Heart left ventricle (tissue), 16 donors: ENCODE measurements at regions not wholly inside any gene's neighbourhood (a gene's known extent, or its start where the extent isn't known, plus 50 kb on each side); places are given as distances from the start of the nearest gene placed in this dataset.

ENCODE experiments used
- ATAC-seq, 4 donors: fragments of 200-7000 bp; cut with Tn5 transposase; one replicate each; pipeline ENCODE4 v1.9.1; 2020 to 2022; ENCODE audit warnings: moderate library complexity in 4 of 4, mild to moderate bottlenecking in 3 of 4, moderate number of reproducible peaks in 1 of 4
- DNase-seq, 5 donors: peaks; one replicate each; pipeline ENCODE4 v3.0.0-alpha.2; 2020
- H3K27ac ChIP-seq, 12 donors: fragments of 200-600 bp; sonication (generic) in 4 of 12; one replicate each; pipeline versions ENCODE4 v1.5.0 to v1.8.0; 2016 to 2022; ENCODE audit warnings: mild to moderate bottlenecking in 2 of 12
- H3K27me3 ChIP-seq, 9 donors: fragments of 200-600 bp; sonication (generic) in 2 of 9; one replicate each; pipeline versions ENCODE4 v1.5.1 to v1.8.0; 2016 to 2022; ENCODE audit warnings: mild to moderate bottlenecking in 3 of 9
- H3K36me3 ChIP-seq, 9 donors: fragments of 200-600 bp; sonication (generic) in 2 of 9; one replicate each; pipeline versions ENCODE4 v1.5.0 to v1.8.0; 2018 to 2022; ENCODE audit warnings: mild to moderate bottlenecking in 2 of 9
- H3K4me1 ChIP-seq, 12 donors: fragments of 200-600 bp; sonication (generic) in 4 of 12; one replicate each; pipeline versions ENCODE4 v1.5.0 to v1.8.0; 2016 to 2022; ENCODE audit warnings: mild to moderate bottlenecking in 3 of 12
- H3K4me3 ChIP-seq, 12 donors: fragments of 200-600 bp; sonication (generic) in 4 of 12; one replicate each; pipeline versions ENCODE4 v1.5.0 to v1.8.0; 2017 to 2022; ENCODE audit warnings: mild to moderate bottlenecking in 9 of 12, moderate library complexity in 4 of 12
- H3K9me3 ChIP-seq, 12 donors: fragments of 200-600 bp; sonication (generic) in 4 of 12; one replicate each; pipeline versions ENCODE4 v1.5.0 to v1.8.0; 2016 to 2022; ENCODE audit warnings: mild to moderate bottlenecking in 1 of 12
- CTCF ChIP-seq, 12 donors: fragments of 200-600 bp; sonication (generic) in 4 of 12; IDR thresholded peaks; one replicate each; pipeline versions ENCODE4 v1.5.0 to v1.8.0; 2018 to 2022; ENCODE audit warnings: antibody characterized with exemption in 12 of 12, mild to moderate bottlenecking in 5 of 12
- POLR2A ChIP-seq, 2 donors: fragments of 450-650 bp; IDR thresholded peaks; one replicate each; pipeline ENCODE4 v1.6.1; 2017; ENCODE audit warnings: antibody characterized with exemption in 2 of 2, mild to moderate bottlenecking in 2 of 2, moderate library complexity in 2 of 2
- WGBS, 4 donors: extraction: QIAGEN DNeasy Blood & Tissue Kit in 2 of 4; methylation state at CpG; one replicate each; pipeline versions ENCODE4 v1.1.5 to v1.1.7; 2013 to 2018; 5-methylcytosine and 5-hydroxymethylcytosine counted together
- intact Hi-C, 10 donors: fragments of 100-400 bp; cut with DNase I; formaldehyde crosslinking; loops; one replicate each; pipeline versions ENCODE4 v1.11.1 to v1.14.2; 2022
- donor health status: ischemic (EF 13 %, LVEDD 7.1; RV severe dilation, severe dysfunction).
- donor health status: healthy with polysubstance abuse.
- donor health status: DM: no; HTN: yes; CAD: no.
- donor health status: DM: no; HTN: no; CAD: no.
- donor health status: ischemic (EF 25% LVEDD 6.9; RV normal size, moderate dysfunction).
- donor health status: ischemic (EF 25% LVEDD 5.7; RV mildly dilated, moderate dysfunction).
- donor health status: healthy.
- donor health status: DM: yes; HTN: yes; CAD: no.
- donor health status: ischemic (EF 35%, LVEDD 5.7; RV mildly dilated, moderate dysfunction).
- donor health status: nonischemic (EF 11% LVEDD 7.7; RV severe dilation, severe dysfunction).
- donor health status: DM: yes; HTN: yes; CAD: no.
- donor health status: PGD.
- donor health status: ischemic (EF 29% LVEDD 5.4; RV normal size, mild dysfunction).
- donor health status: nonischemic (EF 23%, LVEDD 6.1; RV moderate dilation, normal function).

GRCh38 chr21:41622831-41623548, 115.0 kb upstream of the TMPRSS2 start:
- intact Hi-C loops, result no loop called here
- TF ChIP-seq POLR2A (IDR thresholded peaks at IDR 0.05), result no peak
- no peak for TF ChIP-seq CTCF (IDR thresholded peaks at IDR 0.05)
- H3K4me1 ChIP-seq, result peaks cover 0 to 2% (median 0%) of the 10 kb centered on the region in 12 donors
- DNase-seq (no peak), ATAC-seq (no peak)
- peaks cover 0 to 13% (median 0%) of the 10 kb centered on the region in 9 donors for H3K27me3 ChIP-seq
- H3K27ac ChIP-seq, result no peak overlapping the region
- no peaks in the 10 kb centered on the region for H3K9me3 ChIP-seq
- no peak overlapping the region for H3K4me3 ChIP-seq
- no peaks in the 10 kb centered on the region for H3K36me3 ChIP-seq
- 77 to 81% (median 80%) methylated on average over 16 to 26 of the region's 26 CpGs for WGBS, 4 donors

DNA sequence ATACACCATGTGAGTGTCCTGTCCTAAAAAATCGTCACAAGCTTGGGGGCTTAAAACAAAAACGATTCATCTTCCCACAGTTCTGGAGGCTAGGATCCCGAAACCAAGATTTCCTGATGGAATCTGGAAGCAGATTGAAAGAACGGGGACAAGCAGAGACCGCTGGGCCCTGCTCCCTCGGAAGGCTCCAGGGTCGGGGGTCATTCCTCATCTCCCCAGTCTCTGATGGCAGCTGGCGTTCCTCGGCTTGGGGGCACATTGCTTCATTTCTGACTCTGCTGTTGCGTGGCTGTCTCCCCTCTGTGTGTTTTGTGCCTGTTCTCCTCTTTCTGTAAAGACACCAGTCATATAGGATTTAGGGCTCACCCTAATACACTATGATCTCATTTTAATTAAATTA, 114.2 kb upstream of the TMPRSS2 start:
- ATAC-seq (no peak), DNase-seq (no peak)
- H3K9me3 ChIP-seq, result no peaks in the 10 kb centered on the region
- TF ChIP-seq CTCF (IDR thresholded peaks at IDR 0.05), result no peak
- TF ChIP-seq POLR2A (IDR thresholded peaks at IDR 0.05), result no peak
- no peak overlapping the region for H3K27ac ChIP-seq
- peaks cover 0 to 2% (median 0%) of the 10 kb centered on the region in 12 donors for H3K4me1 ChIP-seq
- WGBS, 4 donors, result 81 to 92% (median 87%) methylated on average over 9 to 10 of the region's 10 CpGs
- no peak overlapping the region for H3K4me3 ChIP-seq
- H3K27me3 ChIP-seq, result peaks cover 0 to 11% (median 0%) of the 10 kb centered on the region in 9 donors
- no peaks in the 10 kb centered on the region for H3K36me3 ChIP-seq
- intact Hi-C loops, result no loop called here

DNA sequence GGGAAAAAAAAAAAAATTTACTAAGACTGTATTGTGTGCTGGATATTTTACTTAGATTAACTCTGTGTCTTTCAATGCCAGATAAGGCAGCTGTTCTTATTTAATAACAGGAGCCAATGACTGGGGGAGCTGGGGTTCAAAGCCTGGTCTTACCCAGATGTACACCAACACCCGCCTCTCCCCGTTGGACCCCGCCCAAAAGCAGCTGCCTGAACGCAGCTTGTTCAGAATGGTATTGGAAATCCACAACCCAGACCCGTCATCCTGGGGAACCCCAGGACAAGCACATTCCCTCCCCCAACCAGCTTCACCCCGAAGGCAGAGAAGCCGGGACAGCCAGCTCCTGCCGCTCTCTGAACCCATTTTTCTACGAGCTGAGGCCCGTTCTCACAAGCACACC, 113.6 kb upstream of the TMPRSS2 start:
- Histone ChIP-seq H3K9me3 (no peaks in the 10 kb centered on the region), H3K27me3 (peaks cover 0 to 11% (median 0%) of the 10 kb centered on the region in 9 donors), H3K4me1 (peaks cover 0 to 4% (median 0%) of the 10 kb centered on the region in 12 donors), H3K4me3 (no peak overlapping the region), H3K27ac (no peak overlapping the region), H3K36me3 (no peaks in the 10 kb centered on the region)
- ATAC-seq, result no peak
- TF ChIP-seq CTCF (IDR thresholded peaks at IDR 0.05) (no peak), POLR2A (IDR thresholded peaks at IDR 0.05) (no peak)
- no peak for DNase-seq
- WGBS, 4 donors, result 84 to 90% (median 87%) methylated on average over 10 of the region's 10 CpGs
- intact Hi-C loops, result no loop called here

GRCh38 chr21:41620982-41621381, 113.0 kb upstream of the TMPRSS2 start:
- Histone ChIP-seq H3K36me3 (no peaks in the 10 kb centered on the region), H3K4me3 (no peak overlapping the region), H3K4me1 (peaks cover 0 to 9% (median under 1%) of the 10 kb centered on the region in 12 donors), H3K9me3 (no peaks in the 10 kb centered on the region), H3K27me3 (peaks cover 0 to 8% (median 0%) of the 10 kb centered on the region in 9 donors), H3K27ac (no peak overlapping the region)
- WGBS, 4 donors, result 80 to 91% (median 85%) methylated on average over 8 of the region's 8 CpGs
- TF ChIP-seq POLR2A (IDR thresholded peaks at IDR 0.05), result no peak
- TF ChIP-seq CTCF (IDR thresholded peaks at IDR 0.05), result no peak
- ATAC-seq, result no peak
- intact Hi-C loops, result no loop called here
- DNase-seq, result no peak
